HEK293 (cell line): ENCODE measurements at regions not wholly inside any gene's neighbourhood (a gene's known extent, or its start where the extent isn't known, plus 50 kb on each side); places are given as distances from the start of the nearest gene placed in this dataset.

ENCODE experiments used
- CTCF ChIP-seq: fragments of 450-650 bp; formaldehyde crosslinking; IDR thresholded peaks from 2 replicates; pipeline ENCODE4 v1.5.1; 2016; ENCODE audit warnings: missing biosample characterization, missing genetic modification characterization
- HOXA7 ChIP-seq: sonication (generic); formaldehyde crosslinking; IDR thresholded peaks from 2 replicates; pipeline ENCODE4 v1.8.1; 2022; ENCODE audit warnings: missing genetic modification reagents, borderline replicate concordance
- REST ChIP-seq: fragments of 450-650 bp; formaldehyde crosslinking; IDR thresholded peaks from 2 replicates; pipeline ENCODE4 v1.5.1; 2016; ENCODE audit warnings: missing biosample characterization, missing genetic modification characterization
- TCF7L2 ChIP-seq: IDR thresholded peaks from 2 replicates; pipeline ENCODE4 v1.6.1; 2011; ENCODE audit warnings: low read depth, mild to moderate bottlenecking, inconsistent platforms, low read length, moderate library complexity, borderline replicate concordance
- ZBTB26 ChIP-seq: fragments of 450-650 bp; formaldehyde crosslinking; optimal IDR thresholded peaks from 2 replicates; pipeline ENCODE3; 2016; ENCODE audit warnings: missing biosample characterization, mild to moderate bottlenecking, missing genetic modification characterization
- ZBTB8A ChIP-seq: fragments of 450-650 bp; formaldehyde crosslinking; IDR thresholded peaks from 2 replicates; pipeline ENCODE4 v1.5.1; 2016; ENCODE audit warnings: missing biosample characterization, missing genetic modification characterization
- ZNF350 ChIP-seq: fragments of 450-650 bp; formaldehyde crosslinking; IDR thresholded peaks from 2 replicates; pipeline ENCODE4 v1.5.0; 2017; ENCODE audit warnings: missing biosample characterization, mild to moderate bottlenecking, missing genetic modification characterization
- ZNF501 ChIP-seq: fragments of 450-650 bp; formaldehyde crosslinking; IDR thresholded peaks from 2 replicates; pipeline ENCODE4 v1.5.1; 2016; ENCODE audit warnings: missing biosample characterization, missing genetic modification characterization
- ZNF530 ChIP-seq: fragments of 450-650 bp; formaldehyde crosslinking; IDR thresholded peaks from 2 replicates; pipeline ENCODE4 v1.5.1; 2016; ENCODE audit warnings: low read depth, missing biosample characterization, missing genetic modification characterization

- TF ChIP-seq ZNF350 (tag by site-specific recombination), result no peak
- no peak for TF ChIP-seq TCF7L2
- TF ChIP-seq CTCF (tag by site-specific recombination), result no peak
- TF ChIP-seq ZNF501, result no peak
- no peak for TF ChIP-seq ZBTB8A
- no peak for TF ChIP-seq ZBTB26
- TF ChIP-seq REST (tag by site-specific recombination), result no peak
- no peak for TF ChIP-seq HOXA7 (CRISPR knock-in tag)
- TF ChIP-seq ZNF530 (tag by site-specific recombination), result no peak
Measured at GRCh38 chr6:21872749-21873148, 279.2 kb downstream of the SOX4 start.
